ENCODE measurements at regions not wholly inside any gene's neighbourhood (a gene's known extent, or its start where the extent isn't known, plus 50 kb on each side); places are given as distances from the start of the nearest gene placed in this dataset.

DNA sequence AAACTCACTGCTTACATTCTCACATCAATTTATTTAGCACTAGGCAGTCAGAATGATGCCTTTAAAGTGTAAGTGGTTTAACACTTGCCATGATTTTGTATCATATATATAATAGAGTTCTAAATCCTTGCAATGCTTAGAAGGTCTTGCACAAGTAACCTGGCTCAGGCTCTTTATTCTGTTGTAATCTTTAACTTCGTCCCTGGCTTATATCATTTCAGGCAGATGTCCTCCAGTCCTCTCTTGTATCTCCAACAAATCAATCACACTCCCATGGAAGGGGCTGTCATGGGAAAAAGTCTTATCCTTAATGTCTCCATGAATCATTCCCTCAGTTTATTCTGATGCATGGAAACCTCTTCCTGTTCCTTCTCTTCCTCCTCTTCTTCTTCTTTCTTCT is 841.6 kb upstream of the B3GALT2 start:
- Mint-ChIP-seq H3K9me3 (ENCODE audit: unreplicated experiment) (peaks cover 19% of the 10 kb centered on the region), H3K4me3 (ENCODE audit: unreplicated experiment) (no peak overlapping the region), H3K36me3 (ENCODE audit: insufficient read depth, unreplicated experiment) (no peaks in the 10 kb centered on the region), H3K27me3 (ENCODE audit: insufficient read depth, unreplicated experiment) (no peaks in the 10 kb centered on the region), H3K27ac (ENCODE audit: low read depth, unreplicated experiment) (no peak overlapping the region), H3K4me1 (ENCODE audit: insufficient read depth, unreplicated experiment) (peaks cover 11% of the 10 kb centered on the region)
- no TSS peak for BruUV-seq (replicated peaks)
- intact Hi-C loops (cut with micrococcal nuclease), result no loop called here
- CTCF ChIA-PET, result no interaction called here
- no peak for TF ChIP-seq CTCF (IDR thresholded peaks at IDR 0.05; ENCODE audit: unreplicated experiment)
- POLR2A ChIA-PET, result interaction anchor here (1.3 kb wide), 1 partner anchor 14 kb away, joined by 3 read pairs; no protein-coding TSS in a partner anchor
- DNase-seq (ENCODE audit: unreplicated experiment), result peak; percentile 16

- peak overlapping the region; percentile 21 for H3K27ac Mint-ChIP-seq (ENCODE audit: low read depth, unreplicated experiment)
These were observed 840.0 kb upstream of the B3GALT2 start for GRCh38 chr1:194026422-194026821.

DNA sequence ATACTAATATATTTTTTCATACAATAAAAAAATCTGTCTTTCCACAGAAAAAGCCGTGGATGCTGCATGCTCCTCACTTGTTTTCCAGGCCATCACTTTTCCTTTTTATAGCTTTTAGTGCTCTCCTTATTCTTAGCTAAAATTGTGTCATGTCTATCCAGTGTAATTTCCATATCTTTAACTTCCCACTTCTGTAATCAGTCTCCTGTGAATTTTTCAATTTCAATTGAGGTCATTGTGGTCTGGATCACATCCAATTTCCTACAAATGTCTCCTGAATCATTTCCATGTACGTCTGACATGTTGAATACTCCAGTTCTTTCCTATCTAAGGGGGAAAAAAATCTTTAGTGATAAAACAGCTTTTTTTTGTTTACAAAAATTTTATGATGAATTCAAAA is 838.2 kb upstream of the B3GALT2 start:
- ChIA-PET CTCF (interaction anchor here (0.6 to 1.6 kb wide), 4 partner anchors 11 to 808 kb away, joined by 3 to 5 read pairs (median 4); no protein-coding TSS in a partner anchor), POLR2A (interaction anchor here (1.6 kb wide), 1 partner anchor 295 kb away, joined by 3 read pairs; no protein-coding TSS in a partner anchor)
- no TSS peak for BruUV-seq (replicated peaks)
- Mint-ChIP-seq H3K27me3 (ENCODE audit: insufficient read depth, unreplicated experiment) (no peaks in the 10 kb centered on the region), H3K27ac (ENCODE audit: low read depth, unreplicated experiment) (no peak overlapping the region), H3K36me3 (ENCODE audit: insufficient read depth, unreplicated experiment) (no peaks in the 10 kb centered on the region), H3K4me1 (ENCODE audit: insufficient read depth, unreplicated experiment) (peaks cover 11% of the 10 kb centered on the region), H3K9me3 (ENCODE audit: unreplicated experiment) (peaks cover 20% of the 10 kb centered on the region), H3K4me3 (ENCODE audit: unreplicated experiment) (no peak overlapping the region)
- intact Hi-C loops (cut with micrococcal nuclease), result no loop called here
- no peak for TF ChIP-seq CTCF (IDR thresholded peaks at IDR 0.05; ENCODE audit: unreplicated experiment)
- DNase-seq (ENCODE audit: unreplicated experiment), result peak; percentile 81

More at GRCh38 chr1:194026422-194026821, 840.0 kb upstream of the B3GALT2 start:
- no peaks in the 10 kb centered on the region for H3K36me3 Mint-ChIP-seq (ENCODE audit: insufficient read depth, unreplicated experiment)
- no peak for TF ChIP-seq CTCF (IDR thresholded peaks at IDR 0.05; ENCODE audit: unreplicated experiment)
- H3K4me3 Mint-ChIP-seq (ENCODE audit: unreplicated experiment), result no peak overlapping the region
- ChIA-PET POLR2A (no interaction called here), CTCF (no interaction called here)
- BruUV-seq (replicated peaks), result no TSS peak
- peaks cover 14% of the 10 kb centered on the region for H3K9me3 Mint-ChIP-seq (ENCODE audit: unreplicated experiment)
- peaks cover 11% of the 10 kb centered on the region for H3K4me1 Mint-ChIP-seq (ENCODE audit: insufficient read depth, unreplicated experiment)
- H3K27me3 Mint-ChIP-seq (ENCODE audit: insufficient read depth, unreplicated experiment), result no peaks in the 10 kb centered on the region
- DNase-seq (ENCODE audit: unreplicated experiment), result no peak
- intact Hi-C loops (cut with micrococcal nuclease), result no loop called here

DNA sequence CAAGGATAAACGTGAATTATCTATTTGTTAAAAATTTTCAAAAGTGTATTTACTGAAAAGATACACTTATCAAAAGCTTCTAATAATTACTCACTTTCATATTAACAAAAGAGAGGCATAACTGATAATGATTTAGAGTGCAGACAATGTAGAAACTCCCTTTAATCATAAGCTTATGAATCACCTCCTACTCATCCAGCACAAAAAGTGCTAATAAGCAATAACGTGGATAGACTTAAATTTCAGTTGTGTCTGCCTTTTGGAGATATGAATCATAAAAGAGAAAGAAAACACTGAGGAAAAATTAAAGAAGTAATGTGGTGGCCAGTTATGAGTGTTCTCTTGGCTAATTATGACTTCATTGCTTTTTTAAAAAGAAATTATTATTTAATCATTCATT is 827.6 kb upstream of the B3GALT2 start:
- POLR2A ChIA-PET, result interaction anchor here (1.0 to 1.6 kb wide), 2 partner anchors 13 to 304 kb away, joined by 3 to 4 read pairs; no protein-coding TSS in a partner anchor
- TF ChIP-seq CTCF (IDR thresholded peaks at IDR 0.05; ENCODE audit: unreplicated experiment), result no peak
- Mint-ChIP-seq H3K27ac (ENCODE audit: low read depth, unreplicated experiment) (peak overlapping the region; percentile 72), H3K27me3 (ENCODE audit: insufficient read depth, unreplicated experiment) (no peaks in the 10 kb centered on the region), H3K4me1 (ENCODE audit: insufficient read depth, unreplicated experiment) (no peaks in the 10 kb centered on the region), H3K9me3 (ENCODE audit: unreplicated experiment) (peaks cover 18% of the 10 kb centered on the region), H3K36me3 (ENCODE audit: insufficient read depth, unreplicated experiment) (peaks cover 4% of the 10 kb centered on the region), H3K4me3 (ENCODE audit: unreplicated experiment) (no peak overlapping the region)
- no TSS peak for BruUV-seq (replicated peaks)
- intact Hi-C loops (cut with micrococcal nuclease), result no loop called here
- peak; percentile 63 for DNase-seq (ENCODE audit: unreplicated experiment)
- CTCF ChIA-PET, result interaction anchor here (0.6 to 1.6 kb wide), 2 partner anchors 10 to 21 kb away, joined by 3 to 5 read pairs; no protein-coding TSS in a partner anchor
